HEK293 (cell line): ENCODE measurements at regions not wholly inside any gene's neighbourhood (a gene's known extent, or its start where the extent isn't known, plus 50 kb on each side); places are given as distances from the start of the nearest gene placed in this dataset.

ENCODE experiments used
- TF ChIP-seq, protein P1 (sequence below): fragments of 450-650 bp; formaldehyde crosslinking; IDR thresholded peaks from 2 replicates; pipeline ENCODE4 v1.5.1; 2016; ENCODE audit warnings: missing biosample characterization, missing genetic modification characterization
- TF ChIP-seq, protein P2 (sequence below): fragments of 450-650 bp; formaldehyde crosslinking; IDR thresholded peaks from 2 replicates; pipeline ENCODE4 v1.5.1; 2016; ENCODE audit warnings: missing biosample characterization, missing genetic modification characterization

DNA sequence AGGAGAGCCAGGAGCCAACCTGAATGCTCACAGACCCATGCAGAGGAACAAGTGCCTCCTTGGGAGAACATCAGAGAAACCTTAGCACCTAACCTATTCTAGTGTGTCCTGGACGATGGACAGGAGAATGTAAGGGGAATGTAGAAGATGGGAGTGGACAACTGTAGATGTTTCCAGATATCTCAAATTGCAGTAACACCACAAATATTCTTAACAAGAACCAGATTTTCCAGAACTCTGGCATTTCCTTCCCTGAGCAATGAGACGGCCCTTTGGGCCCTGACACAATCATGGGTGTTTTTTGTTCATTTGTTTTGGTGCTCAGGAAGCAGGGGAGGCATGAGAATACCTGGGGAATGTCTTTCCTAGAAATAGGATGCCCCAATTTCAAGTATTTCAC lies 196.1 kb upstream of the PRSS1 start:
- TF ChIP-seq, protein P1, sequence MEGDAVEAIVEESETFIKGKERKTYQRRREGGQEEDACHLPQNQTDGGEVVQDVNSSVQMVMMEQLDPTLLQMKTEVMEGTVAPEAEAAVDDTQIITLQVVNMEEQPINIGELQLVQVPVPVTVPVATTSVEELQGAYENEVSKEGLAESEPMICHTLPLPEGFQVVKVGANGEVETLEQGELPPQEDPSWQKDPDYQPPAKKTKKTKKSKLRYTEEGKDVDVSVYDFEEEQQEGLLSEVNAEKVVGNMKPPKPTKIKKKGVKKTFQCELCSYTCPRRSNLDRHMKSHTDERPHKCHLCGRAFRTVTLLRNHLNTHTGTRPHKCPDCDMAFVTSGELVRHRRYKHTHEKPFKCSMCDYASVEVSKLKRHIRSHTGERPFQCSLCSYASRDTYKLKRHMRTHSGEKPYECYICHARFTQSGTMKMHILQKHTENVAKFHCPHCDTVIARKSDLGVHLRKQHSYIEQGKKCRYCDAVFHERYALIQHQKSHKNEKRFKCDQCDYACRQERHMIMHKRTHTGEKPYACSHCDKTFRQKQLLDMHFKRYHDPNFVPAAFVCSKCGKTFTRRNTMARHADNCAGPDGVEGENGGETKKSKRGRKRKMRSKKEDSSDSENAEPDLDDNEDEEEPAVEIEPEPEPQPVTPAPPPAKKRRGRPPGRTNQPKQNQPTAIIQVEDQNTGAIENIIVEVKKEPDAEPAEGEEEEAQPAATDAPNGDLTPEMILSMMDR (tag by site-specific recombination) = no peak
- TF ChIP-seq, protein P2, sequence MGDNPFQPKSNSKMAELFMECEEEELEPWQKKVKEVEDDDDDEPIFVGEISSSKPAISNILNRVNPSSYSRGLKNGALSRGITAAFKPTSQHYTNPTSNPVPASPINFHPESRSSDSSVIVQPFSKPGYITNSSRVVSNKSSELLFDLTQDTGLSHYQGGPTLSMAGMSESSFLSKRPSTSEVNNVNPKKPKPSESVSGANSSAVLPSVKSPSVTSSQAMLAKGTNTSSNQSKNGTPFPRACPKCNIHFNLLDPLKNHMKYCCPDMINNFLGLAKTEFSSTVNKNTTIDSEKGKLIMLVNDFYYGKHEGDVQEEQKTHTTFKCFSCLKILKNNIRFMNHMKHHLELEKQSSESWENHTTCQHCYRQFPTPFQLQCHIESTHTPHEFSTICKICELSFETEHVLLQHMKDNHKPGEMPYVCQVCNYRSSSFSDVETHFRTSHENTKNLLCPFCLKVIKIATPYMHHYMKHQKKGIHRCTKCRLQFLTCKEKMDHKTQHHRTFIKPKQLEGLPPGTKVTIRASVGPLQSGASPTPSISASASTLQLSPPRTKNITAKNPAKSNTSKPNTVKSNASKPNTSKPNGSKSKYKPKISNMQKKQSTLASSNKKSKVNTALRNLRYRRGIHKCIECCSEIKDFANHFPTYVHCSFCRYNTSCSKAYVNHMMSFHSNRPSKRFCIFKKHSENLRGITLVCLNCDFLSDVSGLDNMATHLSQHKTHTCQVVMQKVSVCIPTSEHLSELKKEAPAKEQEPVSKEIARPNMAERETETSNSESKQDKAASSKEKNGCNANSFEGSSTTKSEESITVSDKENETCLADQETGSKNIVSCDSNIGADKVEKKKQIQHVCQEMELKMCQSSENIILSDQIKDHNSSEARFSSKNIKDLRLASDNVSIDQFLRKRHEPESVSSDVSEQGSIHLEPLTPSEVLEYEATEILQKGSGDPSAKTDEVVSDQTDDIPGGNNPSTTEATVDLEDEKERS = no peak
